Vagina (tissue), 2 donors: ENCODE measurements at regions not wholly inside any gene's neighbourhood (a gene's known extent, or its start where the extent isn't known, plus 50 kb on each side); places are given as distances from the start of the nearest gene placed in this dataset.

ENCODE experiments used
- DNase-seq, 2 donors: peaks; one replicate each; pipeline ENCODE4 v3.0.0-alpha.2; 2017; ENCODE audit errors: extremely low spot score in 2 of 2
- H3K27ac ChIP-seq: fragments of 200-600 bp; sonication (generic); one replicate; pipeline ENCODE4 v1.5.1; 2019
- H3K27me3 ChIP-seq: fragments of 200-600 bp; sonication (generic); one replicate; pipeline ENCODE4 v1.5.1; 2019
- H3K36me3 ChIP-seq, 2 donors: fragments of 200-600 bp; sonication (generic); one replicate each; pipeline ENCODE4 v1.5.1; 2017 to 2019
- H3K4me1 ChIP-seq: fragments of 200-600 bp; sonication (generic); one replicate; pipeline ENCODE4 v1.5.1; 2019
- H3K4me3 ChIP-seq, 2 donors: fragments of 200-600 bp; sonication (generic); 1 replicate in 1 of 2; 2 replicates in 1 of 2; pipeline ENCODE4 v1.5.1; 2016 to 2019
- H3K9me3 ChIP-seq: fragments of 200-600 bp; sonication (generic); one replicate; pipeline ENCODE4 v1.5.1; 2019
- POLR2A ChIP-seq, 2 donors: fragments of 450-650 bp; IDR thresholded peaks; one replicate each; pipeline ENCODE4 v1.6.1; 2017; ENCODE audit warnings: antibody characterized with exemption in 2 of 2, mild to moderate bottlenecking in 2 of 2, moderate library complexity in 2 of 2
- POLR2AphosphoS5 ChIP-seq, 2 donors: sonication (generic); formaldehyde crosslinking; IDR thresholded peaks; one replicate each; pipeline ENCODE4 v1.9.0; 2017; ENCODE audit warnings: antibody characterized with exemption in 2 of 2, mild to moderate bottlenecking in 2 of 2, low read depth in 1 of 2; ENCODE audit not compliant: insufficient read depth in 1 of 2
- intact Hi-C: fragments of 100-400 bp; cut with DNase I; formaldehyde crosslinking; loops from one replicate; pipeline ENCODE4 v1.15.1; 2023
- TF ChIP-seq, protein P1 (sequence below), 3 experiments: fragments of 450-650 bp in 2 of 3; fragments of 200-600 bp in 1 of 3; sonication (generic) in 1 of 3; IDR thresholded peaks; one replicate each; pipeline ENCODE4 v1.5.1; 2017 to 2019; ENCODE audit warnings: antibody characterized with exemption in 3 of 3, mild to moderate bottlenecking in 2 of 3, moderate library complexity in 2 of 3

DNA sequence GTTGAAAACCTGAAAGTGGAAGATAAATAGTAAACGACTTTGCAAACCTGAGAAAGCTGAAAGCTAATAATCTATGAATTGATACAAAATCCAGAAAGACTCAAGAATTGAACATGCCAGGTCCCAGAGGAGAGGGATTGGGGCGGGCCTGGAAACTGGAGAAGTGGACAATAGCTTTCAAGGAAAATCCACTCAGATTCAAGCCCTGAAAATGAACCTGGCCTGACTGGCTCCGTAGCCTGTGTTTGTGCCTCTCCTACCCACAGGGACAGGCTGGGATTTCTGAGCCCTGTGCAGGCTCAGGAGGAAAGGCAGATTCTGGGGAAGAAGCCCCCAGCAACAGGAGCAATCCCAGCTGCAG, 274.8 kb upstream of the HS6ST1 start:
- H3K27ac ChIP-seq, result no peak overlapping the region
- intact Hi-C loops, result no loop called here
- DNase-seq, result no peak
- H3K4me1 ChIP-seq, result no peaks in the 10 kb centered on the region
- no peaks in the 10 kb centered on the region for H3K9me3 ChIP-seq
- H3K27me3 ChIP-seq, result no peaks in the 10 kb centered on the region
- TF ChIP-seq POLR2A (IDR thresholded peaks at IDR 0.05), result no peak
- no peak for TF ChIP-seq POLR2AphosphoS5 (IDR thresholded peaks at IDR 0.05; ENCODE audit: insufficient read depth in 1 of 2, low read depth in 1 of 2)
- H3K36me3 ChIP-seq, result no peaks in the 10 kb centered on the region
- H3K4me3 ChIP-seq, result no peak overlapping the region

DNA sequence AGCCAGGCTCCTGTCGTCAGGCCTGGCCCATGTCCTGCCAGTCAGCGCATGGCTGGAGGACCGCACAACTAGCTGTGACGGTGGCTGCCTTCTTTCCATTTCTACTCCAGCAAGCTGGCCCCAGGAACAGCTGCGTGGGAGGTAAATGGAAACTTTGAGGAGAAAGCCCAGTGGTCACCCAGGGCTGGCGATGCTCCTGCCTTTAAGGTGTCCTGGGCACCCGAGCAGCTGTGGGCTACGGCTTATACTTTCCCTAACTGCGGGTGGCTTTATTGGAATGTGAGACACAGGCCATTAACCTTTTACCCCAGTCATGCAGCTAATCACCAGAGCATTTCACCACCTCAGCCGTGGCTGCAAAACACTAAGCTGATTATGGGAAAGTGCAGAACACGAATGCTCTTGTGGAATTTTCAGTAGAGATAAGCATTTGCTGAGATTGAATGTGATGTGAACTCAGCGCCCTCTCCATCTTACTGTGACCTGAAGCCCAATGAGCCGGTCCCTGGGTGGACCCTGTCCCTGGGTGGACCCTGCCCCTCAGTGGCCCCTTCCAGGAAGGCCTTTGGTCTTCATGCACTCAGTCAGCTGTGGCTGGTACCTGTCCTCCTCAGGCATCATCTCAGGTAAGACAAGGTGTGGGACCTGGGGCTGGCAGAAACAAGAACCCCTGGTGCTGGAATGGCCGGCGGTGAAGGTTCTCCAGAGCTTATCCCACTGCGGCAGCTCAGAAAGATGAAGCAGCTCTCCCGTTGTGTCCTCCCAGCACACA, 275.4 kb upstream of the HS6ST1 start:
- no peak overlapping the region for H3K27ac ChIP-seq

DNA sequence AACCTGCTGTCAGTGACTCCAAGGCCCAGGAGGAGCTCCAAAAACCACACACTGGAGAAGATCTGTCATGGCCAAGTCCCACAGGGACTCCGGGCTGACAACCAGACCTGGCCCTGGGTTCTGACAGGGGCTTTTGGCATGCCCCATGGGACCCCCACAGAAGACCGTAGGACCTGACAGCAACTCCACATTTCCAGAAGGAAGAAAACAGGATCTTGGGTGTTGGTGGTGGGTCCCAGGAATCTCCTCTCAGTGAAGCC, 275.9 kb upstream of the HS6ST1 start:
- Histone ChIP-seq H3K4me1 (no peaks in the 10 kb centered on the region), H3K36me3 (no peaks in the 10 kb centered on the region), H3K4me3 (no peak overlapping the region), H3K27ac (no peak overlapping the region), H3K9me3 (no peaks in the 10 kb centered on the region), H3K27me3 (no peaks in the 10 kb centered on the region)
- intact Hi-C loops, result no loop called here
- no peak for DNase-seq
- TF ChIP-seq POLR2AphosphoS5 (IDR thresholded peaks at IDR 0.05; ENCODE audit: insufficient read depth in 1 of 2, low read depth in 1 of 2), result no peak
- TF ChIP-seq, protein P1, sequence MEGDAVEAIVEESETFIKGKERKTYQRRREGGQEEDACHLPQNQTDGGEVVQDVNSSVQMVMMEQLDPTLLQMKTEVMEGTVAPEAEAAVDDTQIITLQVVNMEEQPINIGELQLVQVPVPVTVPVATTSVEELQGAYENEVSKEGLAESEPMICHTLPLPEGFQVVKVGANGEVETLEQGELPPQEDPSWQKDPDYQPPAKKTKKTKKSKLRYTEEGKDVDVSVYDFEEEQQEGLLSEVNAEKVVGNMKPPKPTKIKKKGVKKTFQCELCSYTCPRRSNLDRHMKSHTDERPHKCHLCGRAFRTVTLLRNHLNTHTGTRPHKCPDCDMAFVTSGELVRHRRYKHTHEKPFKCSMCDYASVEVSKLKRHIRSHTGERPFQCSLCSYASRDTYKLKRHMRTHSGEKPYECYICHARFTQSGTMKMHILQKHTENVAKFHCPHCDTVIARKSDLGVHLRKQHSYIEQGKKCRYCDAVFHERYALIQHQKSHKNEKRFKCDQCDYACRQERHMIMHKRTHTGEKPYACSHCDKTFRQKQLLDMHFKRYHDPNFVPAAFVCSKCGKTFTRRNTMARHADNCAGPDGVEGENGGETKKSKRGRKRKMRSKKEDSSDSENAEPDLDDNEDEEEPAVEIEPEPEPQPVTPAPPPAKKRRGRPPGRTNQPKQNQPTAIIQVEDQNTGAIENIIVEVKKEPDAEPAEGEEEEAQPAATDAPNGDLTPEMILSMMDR (IDR thresholded peaks at IDR 0.05), result no peak
- TF ChIP-seq POLR2A (IDR thresholded peaks at IDR 0.05), result no peak

More for the DNA sequence above, 275.4 kb upstream of the HS6ST1 start:
- Histone ChIP-seq H3K4me3 (no peak overlapping the region), H3K9me3 (no peaks in the 10 kb centered on the region), H3K36me3 (no peaks in the 10 kb centered on the region), H3K27me3 (no peaks in the 10 kb centered on the region), H3K4me1 (no peaks in the 10 kb centered on the region)
- intact Hi-C loops, result no loop called here
- TF ChIP-seq, protein P1 (IDR thresholded peaks at IDR 0.05), result no peak
- TF ChIP-seq POLR2AphosphoS5 (IDR thresholded peaks at IDR 0.05; ENCODE audit: insufficient read depth in 1 of 2, low read depth in 1 of 2) (no peak), POLR2A (IDR thresholded peaks at IDR 0.05) (no peak)
- DNase-seq, result no peak

DNA sequence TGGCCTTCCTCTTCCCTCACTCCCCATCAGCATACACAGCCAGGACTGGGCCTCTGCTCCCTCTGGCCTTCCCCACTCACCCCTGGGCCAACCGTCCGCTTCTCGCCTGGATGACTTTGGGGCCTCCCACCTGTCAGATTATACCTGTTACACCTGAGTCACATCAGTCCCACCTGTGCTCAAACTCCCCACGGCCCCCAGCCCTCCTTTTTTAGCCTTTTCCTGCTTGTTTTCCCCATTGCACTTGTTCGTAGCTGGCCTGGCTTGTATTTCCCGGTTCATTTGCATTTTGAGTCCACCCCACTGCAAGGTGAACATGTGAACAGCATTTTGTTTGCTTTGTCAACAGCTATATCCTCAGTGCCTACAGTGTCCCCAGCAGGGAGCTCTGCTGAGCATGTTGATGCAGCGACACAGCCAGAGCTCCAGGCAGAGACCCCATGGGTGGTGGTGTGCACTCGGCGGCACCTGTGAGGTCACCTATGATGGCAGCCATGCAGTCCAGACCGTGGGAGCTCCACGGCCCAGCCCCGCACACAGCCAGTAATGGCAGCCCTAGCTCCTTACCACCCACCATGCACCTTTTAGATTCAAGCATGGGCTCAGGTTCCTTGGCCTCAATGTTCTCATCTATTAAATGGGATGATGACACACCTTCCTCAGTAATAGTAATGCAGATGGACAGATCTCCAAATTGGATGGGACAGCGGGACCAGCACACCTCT, 276.4 kb upstream of the HS6ST1 start:
- H3K4me1 ChIP-seq, result no peaks in the 10 kb centered on the region
- peak in 1 of 2 donors; percentile 77 for DNase-seq
- H3K36me3 ChIP-seq, result no peaks in the 10 kb centered on the region
- no peak overlapping the region for H3K27ac ChIP-seq
- intact Hi-C loops, result no loop called here
- no peaks in the 10 kb centered on the region for H3K9me3 ChIP-seq
- H3K4me3 ChIP-seq, result no peak overlapping the region
- TF ChIP-seq POLR2AphosphoS5 (IDR thresholded peaks at IDR 0.05; ENCODE audit: insufficient read depth in 1 of 2, low read depth in 1 of 2) (no peak), POLR2A (IDR thresholded peaks at IDR 0.05) (no peak)
- TF ChIP-seq, protein P1 (IDR thresholded peaks at IDR 0.05), result no peak
- H3K27me3 ChIP-seq, result no peaks in the 10 kb centered on the region

- DNase-seq, result peak in 1 of 2 donors; percentile 85
- H3K4me1 ChIP-seq, result no peaks in the 10 kb centered on the region
- no peaks in the 10 kb centered on the region for H3K27me3 ChIP-seq
- intact Hi-C loops, result no loop called here
- TF ChIP-seq POLR2A (IDR thresholded peaks at IDR 0.05) (no peak), POLR2AphosphoS5 (IDR thresholded peaks at IDR 0.05; ENCODE audit: insufficient read depth in 1 of 2, low read depth in 1 of 2) (no peak)
- TF ChIP-seq, protein P1 (IDR thresholded peaks at IDR 0.05), result no peak
- H3K4me3 ChIP-seq, result no peak overlapping the region
- H3K36me3 ChIP-seq, result no peaks in the 10 kb centered on the region
- no peaks in the 10 kb centered on the region for H3K9me3 ChIP-seq
- no peak overlapping the region for H3K27ac ChIP-seq
Observed at GRCh38 chr2:128595763-128596395, 277.2 kb upstream of the HS6ST1 start.
